ENCODE measurements at regions not wholly inside any gene's neighbourhood (a gene's known extent, or its start where the extent isn't known, plus 50 kb on each side); places are given as distances from the start of the nearest gene placed in this dataset.

- H3K27me3 ChIP-seq (ENCODE audit: insufficient read depth, low read length) = no peaks in the 10 kb centered on the region
- no peak overlapping the region for H3K4me2 ChIP-seq (ENCODE audit: insufficient read depth, insufficient read length, low read length)
- H2AFZ ChIP-seq (ENCODE audit: low read length) = no peak overlapping the region
- H3K79me2 ChIP-seq (ENCODE audit: insufficient read depth, low read length) = no peaks in the 10 kb centered on the region
- H3K4me1 Mint-ChIP-seq = 0 out of 4 replicates have a peak, but pooled peaks cover 0 to 2% of the 10 kb centered on the region in 2 experiments
- H3K9me3 Mint-ChIP-seq = peaks cover 10 to 24% of the 10 kb centered on the region in 2 experiments
- no peak overlapping the region for H3K4me3 Mint-ChIP-seq
- H3K23me2 ChIP-seq (ENCODE audit: insufficient read length, low read depth, low read length, poor library complexity, severe bottlenecking) = no peaks in the 10 kb centered on the region
- no peak overlapping the region for H3K23ac ChIP-seq (ENCODE audit: insufficient read length, low read depth, low read length)
- H3T11ph ChIP-seq (ENCODE audit: low read length) = no peak overlapping the region
- H2BK15ac ChIP-seq (ENCODE audit: low read depth, low read length) = no peak overlapping the region
- WGBS (ENCODE audit: extremely low coverage, insufficient read length, low lambda C conversion rate) = no CpG with 5 or more reads among the region's 3 CpGs
- H3K9ac ChIP-seq (ENCODE audit: extremely low read depth, insufficient read length, low read length) = no peak overlapping the region
- H2BK120ac ChIP-seq (ENCODE audit: low read depth, low read length, poor library complexity, severe bottlenecking) = no peak overlapping the region
- no peak overlapping the region for H2BK5ac ChIP-seq (ENCODE audit: insufficient read length, low read length)
- no peak overlapping the region for H3K27ac Mint-ChIP-seq
- H4K8ac ChIP-seq (replicated peaks; ENCODE audit: insufficient read length, low read depth, low read length) = no peak overlapping the region
- no peak overlapping the region for H3K27ac ChIP-seq (ENCODE audit: insufficient read length, low read depth, low read length)
- peaks cover 8 to 10% (median 9%) of the 10 kb centered on the region in 3 experiments for H3K36me3 Mint-ChIP-seq (ENCODE audit: insufficient read depth in 1 of 3, low read depth in 3 of 3)
- H4K20me1 ChIP-seq (ENCODE audit: control insufficient read depth, insufficient read depth, insufficient read length) = no peaks in the 10 kb centered on the region
- no peak overlapping the region for H4K91ac ChIP-seq (ENCODE audit: insufficient read length, low read depth, low read length)
- H3K9me3 ChIP-seq (ENCODE audit: control insufficient read depth, low read depth, low read length) = no peaks in the 10 kb centered on the region
- H3K4me1 ChIP-seq (ENCODE audit: insufficient read depth, low read length) = no peaks in the 10 kb centered on the region
- H3K27me3 Mint-ChIP-seq (ENCODE audit: low read depth) = no peaks in the 10 kb centered on the region; the same call in 1 of the 2 replicates
- H2AK5ac ChIP-seq (ENCODE audit: insufficient read length, low read length) = no peak overlapping the region
- H3K18ac ChIP-seq (ENCODE audit: insufficient read length, low read depth, low read length) = no peak overlapping the region
- DNase-seq = no peak
- no peak overlapping the region for H3K14ac ChIP-seq (ENCODE audit: insufficient read depth, low read length)
- H3K4ac ChIP-seq (ENCODE audit: low read depth, low read length) = no peak overlapping the region
- TF ChIP-seq, protein P1, sequence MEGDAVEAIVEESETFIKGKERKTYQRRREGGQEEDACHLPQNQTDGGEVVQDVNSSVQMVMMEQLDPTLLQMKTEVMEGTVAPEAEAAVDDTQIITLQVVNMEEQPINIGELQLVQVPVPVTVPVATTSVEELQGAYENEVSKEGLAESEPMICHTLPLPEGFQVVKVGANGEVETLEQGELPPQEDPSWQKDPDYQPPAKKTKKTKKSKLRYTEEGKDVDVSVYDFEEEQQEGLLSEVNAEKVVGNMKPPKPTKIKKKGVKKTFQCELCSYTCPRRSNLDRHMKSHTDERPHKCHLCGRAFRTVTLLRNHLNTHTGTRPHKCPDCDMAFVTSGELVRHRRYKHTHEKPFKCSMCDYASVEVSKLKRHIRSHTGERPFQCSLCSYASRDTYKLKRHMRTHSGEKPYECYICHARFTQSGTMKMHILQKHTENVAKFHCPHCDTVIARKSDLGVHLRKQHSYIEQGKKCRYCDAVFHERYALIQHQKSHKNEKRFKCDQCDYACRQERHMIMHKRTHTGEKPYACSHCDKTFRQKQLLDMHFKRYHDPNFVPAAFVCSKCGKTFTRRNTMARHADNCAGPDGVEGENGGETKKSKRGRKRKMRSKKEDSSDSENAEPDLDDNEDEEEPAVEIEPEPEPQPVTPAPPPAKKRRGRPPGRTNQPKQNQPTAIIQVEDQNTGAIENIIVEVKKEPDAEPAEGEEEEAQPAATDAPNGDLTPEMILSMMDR (conservative IDR thresholded peaks at IDR 0.05) = no peak
- no peak overlapping the region for H4K5ac ChIP-seq (ENCODE audit: insufficient read length, low read depth, low read length)
- H2BK12ac ChIP-seq (ENCODE audit: insufficient read length, low read depth, low read length) = no peak overlapping the region
- H2BK20ac ChIP-seq (ENCODE audit: low read depth, low read length, poor library complexity, severe bottlenecking) = no peak overlapping the region
- no peak overlapping the region for H3K56ac ChIP-seq (ENCODE audit: insufficient read length, low read depth, low read length)
- no peaks in the 10 kb centered on the region for H3K79me1 ChIP-seq (ENCODE audit: insufficient read depth, low read depth, low read length, poor library complexity, severe bottlenecking)
These were observed 268.6 kb downstream of the PTBP2 start for GRCh38 chr1:96990136-96990535.

All from H9 (cell line).